GM15510 (cell line): ENCODE measurements at regions not wholly inside any gene's neighbourhood (a gene's known extent, or its start where the extent isn't known, plus 50 kb on each side); places are given as distances from the start of the nearest gene placed in this dataset.

Experiments used
- POLR2A ChIP-seq: IDR thresholded peaks from 3 replicates; pipeline ENCODE4 v1.6.1; 2011; ENCODE audit warnings: borderline replicate concordance; ENCODE audit not compliant: insufficient read length; ENCODE audit errors: extremely low read depth

DNA sequence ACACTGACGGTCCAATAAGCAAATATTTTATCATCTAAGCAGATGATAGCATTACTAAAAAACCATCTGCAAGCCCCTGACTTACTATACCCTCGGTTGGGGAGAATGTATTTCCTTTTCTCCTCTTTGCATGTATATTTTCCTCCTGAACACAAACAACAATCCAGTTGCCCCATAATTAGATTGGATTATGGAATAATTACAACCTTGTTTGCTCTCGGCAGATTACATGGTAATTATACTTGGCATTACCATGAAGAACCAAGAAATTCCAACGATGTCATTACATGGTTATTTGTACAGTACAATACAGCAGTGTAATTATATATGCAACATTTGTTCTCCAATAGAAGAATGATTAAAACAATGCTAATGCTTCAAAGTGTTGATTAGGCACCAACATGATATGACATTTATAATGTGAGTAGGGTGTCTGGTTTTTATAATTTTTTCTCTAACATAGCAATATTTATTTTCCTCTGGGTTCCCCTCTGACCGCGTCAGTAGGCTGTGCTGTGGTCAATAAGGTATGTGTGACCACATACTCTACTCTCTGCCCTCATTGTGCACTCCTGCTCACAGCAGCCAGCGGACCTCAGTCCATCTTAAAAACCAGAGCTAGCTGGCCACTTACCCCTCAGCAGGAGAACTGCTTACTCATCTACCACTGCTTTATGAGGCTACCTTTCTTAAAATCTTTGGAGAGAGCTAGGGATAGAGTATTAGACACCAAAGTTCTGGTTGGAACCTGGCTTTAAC lies 176.1 kb downstream of the INSIG2 start:
- TF ChIP-seq POLR2A = no peak

DNA sequence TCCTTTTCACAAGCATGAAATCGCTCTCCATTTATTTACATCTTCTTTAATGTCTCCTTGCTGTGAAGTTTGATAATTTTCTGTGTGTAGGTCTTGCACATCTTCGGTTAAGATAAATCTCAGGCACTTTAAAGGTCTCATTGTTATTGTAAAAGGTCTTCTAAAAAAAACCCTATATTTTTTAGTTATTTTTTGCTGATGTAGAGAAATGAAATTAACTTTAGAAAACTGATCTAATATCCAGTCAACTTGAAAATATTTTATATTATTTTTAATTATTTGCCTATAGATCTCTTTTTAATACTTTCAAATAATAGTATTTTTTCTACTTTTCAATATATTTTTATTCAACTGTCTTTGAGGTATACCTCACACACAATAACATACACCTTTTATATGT lies 169.4 kb downstream of the INSIG2 start:
- TF ChIP-seq POLR2A = no peak

DNA sequence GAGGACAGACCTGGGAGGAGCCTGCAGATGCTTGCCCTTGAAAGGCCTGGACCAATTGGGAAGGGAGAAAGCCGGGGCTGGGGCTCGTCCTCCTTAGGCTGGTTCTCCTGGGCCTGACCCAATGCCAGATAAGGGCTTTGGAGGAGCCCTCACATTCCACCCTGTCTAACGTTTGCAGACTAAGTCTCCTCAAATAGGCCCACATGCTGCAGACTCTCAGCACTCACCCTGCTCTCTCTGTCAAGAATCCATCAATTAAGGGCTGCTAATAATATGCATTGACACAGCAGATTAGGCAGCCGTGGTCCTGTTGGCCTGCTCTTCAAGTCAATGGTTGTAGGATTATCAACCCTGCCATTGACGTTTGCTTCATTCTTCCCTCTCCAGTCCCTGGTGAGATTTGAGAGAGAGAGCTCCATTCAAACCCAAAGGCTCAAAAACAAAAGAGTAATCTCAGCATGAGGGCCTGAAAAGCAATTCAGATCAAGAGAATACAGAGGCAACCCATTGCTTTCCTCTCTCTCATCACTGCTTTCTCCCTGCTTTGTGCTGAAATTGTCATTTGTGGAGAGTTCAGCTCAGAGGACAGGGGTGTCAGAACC lies 167.6 kb downstream of the INSIG2 start:
- TF ChIP-seq POLR2A = no peak

- TF ChIP-seq POLR2A = no peak
Observed at GRCh38 chr2:118255301-118255700, 167.0 kb downstream of the INSIG2 start.

DNA sequence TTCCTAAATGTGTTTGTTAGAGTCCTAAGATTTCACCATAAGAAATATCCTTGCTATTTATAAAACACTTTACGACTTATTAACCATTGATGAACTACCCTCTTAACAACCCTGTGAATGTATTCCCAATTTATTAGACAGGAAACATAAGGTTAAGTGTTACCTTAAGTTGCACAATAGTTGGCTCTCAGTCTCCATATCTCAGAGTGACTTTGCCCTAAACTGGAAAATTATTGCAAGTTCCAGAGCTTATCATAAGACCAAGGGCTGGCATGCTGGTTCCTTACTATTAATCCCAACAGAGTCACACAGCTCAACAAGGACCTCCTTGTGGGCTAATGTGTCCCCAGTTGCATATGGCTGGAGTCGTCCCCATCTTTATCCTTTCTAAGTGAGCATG lies 165.8 kb downstream of the INSIG2 start:
- no peak for TF ChIP-seq POLR2A

- TF ChIP-seq POLR2A = no peak
Observed at GRCh38 chr2:118251427-118251826, 163.2 kb downstream of the INSIG2 start.

DNA sequence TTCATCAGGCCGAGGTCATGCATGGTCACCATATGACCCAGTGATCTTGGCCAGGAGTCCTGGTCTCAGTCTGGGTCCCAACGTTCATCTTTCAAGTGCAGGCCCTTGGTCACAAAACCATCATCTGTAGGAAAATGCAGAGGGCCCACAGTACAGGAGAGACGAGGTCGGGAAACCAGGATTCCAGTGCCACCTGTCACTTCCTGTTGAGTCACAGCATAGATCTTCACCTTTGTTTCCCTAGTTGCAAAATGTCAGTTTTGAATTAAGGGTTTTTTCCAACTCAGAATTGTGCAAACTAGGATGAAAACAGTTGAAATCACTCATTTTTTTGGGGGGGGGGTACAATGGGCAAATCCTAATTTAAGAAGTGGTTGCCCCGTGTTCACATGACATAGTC lies 162.2 kb downstream of the INSIG2 start:
- no peak for TF ChIP-seq POLR2A

GRCh38 chr2:118250001-118250400 lies 161.7 kb downstream of the INSIG2 start:
- TF ChIP-seq POLR2A = no peak

DNA sequence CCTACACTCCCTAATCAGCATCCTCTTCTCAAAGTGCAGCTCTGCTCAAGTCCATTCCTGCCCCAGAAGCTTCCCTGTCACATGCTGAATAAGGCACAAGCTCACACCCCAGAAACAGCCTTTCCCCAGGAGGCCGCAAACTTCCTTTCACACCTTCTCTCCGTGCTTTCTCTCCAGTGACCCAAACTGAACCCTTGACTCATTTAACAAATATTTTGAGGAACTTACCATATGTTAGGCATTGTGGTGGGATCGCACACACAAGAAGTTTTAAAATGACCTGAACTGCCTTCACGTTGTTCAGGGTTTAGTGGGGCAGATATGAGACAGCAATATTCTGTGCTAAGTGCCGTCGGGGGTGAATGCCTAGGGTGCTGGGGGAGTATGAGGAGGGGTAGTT lies 161.3 kb downstream of the INSIG2 start:
- TF ChIP-seq POLR2A = no peak

- no peak for TF ChIP-seq POLR2A
Observed at GRCh38 chr2:118246726-118247125, 158.5 kb downstream of the INSIG2 start.

DNA sequence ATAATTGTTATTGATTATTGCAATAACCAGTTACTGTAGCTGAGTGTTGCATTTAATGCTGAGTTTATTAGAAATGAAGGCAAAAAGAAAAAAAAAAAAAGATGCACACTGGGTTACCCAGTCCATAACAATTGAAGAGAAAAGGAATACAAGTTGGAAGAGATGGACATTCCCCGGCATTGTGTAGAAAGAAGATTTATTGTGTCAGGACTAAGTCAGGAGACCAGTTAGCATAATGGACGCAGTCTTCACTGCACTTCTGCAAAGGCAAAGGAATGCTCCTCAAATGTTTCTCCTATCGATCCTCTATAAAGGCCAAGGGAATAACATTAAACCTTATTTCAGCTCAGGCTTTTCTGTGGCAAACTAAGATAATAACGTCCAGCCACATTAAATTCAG lies 157.8 kb downstream of the INSIG2 start:
- no peak for TF ChIP-seq POLR2A

- no peak for TF ChIP-seq POLR2A
Observed at GRCh38 chr2:118244686-118245085, 156.4 kb downstream of the INSIG2 start.

GRCh38 chr2:118243031-118243430 lies 154.8 kb downstream of the INSIG2 start:
- no peak for TF ChIP-seq POLR2A

- TF ChIP-seq POLR2A = no peak
Observed at GRCh38 chr2:118242216-118242615, 153.9 kb downstream of the INSIG2 start.

DNA sequence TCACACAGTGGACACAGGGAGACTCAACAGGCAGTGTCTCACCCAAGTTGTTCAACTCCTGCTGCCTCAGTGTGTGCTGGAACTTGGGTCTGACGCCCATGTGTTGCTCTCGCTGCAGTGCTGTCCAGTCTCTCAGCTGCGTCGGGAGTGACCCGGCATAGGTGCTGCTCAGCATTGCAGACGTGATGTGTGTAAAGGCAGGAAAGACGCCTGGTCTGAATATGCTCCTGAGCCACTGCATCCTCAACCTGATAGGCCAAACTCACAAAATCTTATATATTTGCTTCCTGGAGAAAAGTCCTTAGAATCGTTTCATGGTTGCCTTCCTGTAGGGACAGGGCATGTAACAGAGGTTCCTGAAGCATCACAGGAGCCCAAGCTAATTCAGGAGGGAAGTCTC lies 152.9 kb downstream of the INSIG2 start:
- TF ChIP-seq POLR2A = no peak

GRCh38 chr2:118240276-118240675 lies 152.0 kb downstream of the INSIG2 start:
- TF ChIP-seq POLR2A = no peak
